BLaER1 (cell line): ENCODE measurements at regions not wholly inside any gene's neighbourhood (a gene's known extent, or its start where the extent isn't known, plus 50 kb on each side); places are given as distances from the start of the nearest gene placed in this dataset.
"Not testable (repeated sequence)": the region's sequence is repeated elsewhere in the genome, so short reads cannot be mapped to it uniquely, and the experiment has no call there.

Experiments
- H3K27ac ChIP-seq: shearing (Covaris generic); formaldehyde crosslinking; 2 replicates; pipeline ENCODE4 v1.8.1; 2022
- H3K27me3 ChIP-seq: shearing (Covaris generic); formaldehyde crosslinking; 2 replicates; pipeline ENCODE4 v1.8.1; 2022
- H3K36me3 ChIP-seq: shearing (Covaris generic); formaldehyde crosslinking; 2 replicates; pipeline ENCODE4 v1.8.1; 2022
- H3K4me1 ChIP-seq: shearing (Covaris generic); formaldehyde crosslinking; 2 replicates; pipeline ENCODE4 v1.8.1; 2022
- H3K4me2 ChIP-seq: shearing (Covaris generic); formaldehyde crosslinking; 2 replicates; pipeline ENCODE4 v1.8.1; 2022
- H3K4me3 ChIP-seq: shearing (Covaris generic); formaldehyde crosslinking; 2 replicates; pipeline ENCODE4 v1.8.1; 2022
- H3K9ac ChIP-seq: shearing (Covaris generic); formaldehyde crosslinking; 2 replicates; pipeline ENCODE4 v1.8.1; 2022
- H3K9me3 ChIP-seq: shearing (Covaris generic); formaldehyde crosslinking; 2 replicates; pipeline ENCODE4 v1.8.1; 2022
- H4K20me1 ChIP-seq: shearing (Covaris generic); formaldehyde crosslinking; 2 replicates; pipeline ENCODE4 v1.8.1; 2022
- Cebpa-rat ChIP-seq: shearing (Covaris generic); IDR thresholded peaks from 2 replicates; pipeline ENCODE4 v1.8.1; 2022

GRCh38 chr2:142741764-142742269 lies 135.6 kb upstream of the KYNU start:
- H3K4me1 ChIP-seq, result no peaks in the 10 kb centered on the region
- no peak overlapping the region for H3K4me2 ChIP-seq
- no peaks in the 10 kb centered on the region for H4K20me1 ChIP-seq
- no peaks in the 10 kb centered on the region for H3K9me3 ChIP-seq
- no peak overlapping the region for H3K4me3 ChIP-seq
- no peaks in the 10 kb centered on the region for H3K36me3 ChIP-seq
- H3K27me3 ChIP-seq, result no peaks in the 10 kb centered on the region
- TF ChIP-seq Cebpa-rat, result no peak
- no peak overlapping the region for H3K27ac ChIP-seq
- H3K9ac ChIP-seq, result no peak overlapping the region

DNA sequence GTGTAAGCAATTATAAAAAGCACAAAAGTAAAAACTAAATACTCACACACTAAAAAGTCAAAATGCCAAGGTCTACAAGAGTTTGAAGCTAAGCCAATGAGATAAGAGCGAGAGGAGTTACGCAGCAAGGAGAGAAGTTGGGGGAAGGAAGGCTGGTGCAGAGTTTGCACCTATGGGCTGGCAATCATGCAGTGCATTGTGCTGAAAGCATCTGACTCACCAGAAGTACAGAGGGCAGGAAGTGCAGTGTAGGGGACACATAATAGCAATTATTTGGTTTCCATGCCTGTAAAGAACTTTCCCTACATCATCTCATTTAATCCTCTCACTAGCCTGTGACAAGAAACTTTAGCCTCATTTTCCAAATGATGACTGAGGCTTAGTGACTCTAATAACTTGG lies 142.7 kb upstream of the KYNU start:
- no peak for TF ChIP-seq Cebpa-rat
- Histone ChIP-seq H3K4me3 (no peak overlapping the region), H3K27me3 (no peaks in the 10 kb centered on the region), H3K36me3 (no peaks in the 10 kb centered on the region), H3K4me1 (no peaks in the 10 kb centered on the region), H3K4me2 (no peak overlapping the region), H3K9me3 (no peaks in the 10 kb centered on the region), H3K27ac (no peak overlapping the region), H3K9ac (no peak overlapping the region), H4K20me1 (no peaks in the 10 kb centered on the region)

DNA sequence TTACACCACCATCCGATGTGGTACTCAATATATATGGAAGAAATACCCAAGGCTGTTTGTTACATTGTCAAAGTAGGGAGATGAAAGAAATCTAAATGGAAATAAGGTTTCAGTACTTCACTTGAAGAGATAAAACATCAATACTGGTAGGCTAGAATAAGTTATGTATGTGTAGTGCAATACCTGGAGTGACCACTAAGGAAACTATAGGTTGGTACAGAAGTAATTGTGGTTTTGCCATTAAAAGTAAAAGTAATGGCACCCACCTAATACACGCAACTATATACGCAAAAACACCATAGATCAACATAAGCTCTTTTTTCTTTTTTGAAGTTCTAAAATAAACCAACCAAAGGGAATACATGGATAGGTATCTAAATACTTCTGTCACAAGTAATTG lies 143.2 kb upstream of the KYNU start:
- Histone ChIP-seq H3K4me3 (no peak overlapping the region), H3K4me2 (no peak overlapping the region), H3K9ac (no peak overlapping the region), H3K27me3 (no peaks in the 10 kb centered on the region), H3K4me1 (no peaks in the 10 kb centered on the region), H3K36me3 (no peaks in the 10 kb centered on the region), H3K9me3 (no peaks in the 10 kb centered on the region), H3K27ac (no peak overlapping the region), H4K20me1 (no peaks in the 10 kb centered on the region)
- TF ChIP-seq Cebpa-rat, result no peak

- not testable (repeated sequence) for H3K36me3 ChIP-seq, H3K4me2 ChIP-seq, H3K27me3 ChIP-seq, H3K4me1 ChIP-seq, H4K20me1 ChIP-seq, H3K9me3 ChIP-seq, H3K4me3 ChIP-seq, H3K27ac ChIP-seq, H3K9ac ChIP-seq
Observed at GRCh38 chr2:142729814-142730213, 147.7 kb upstream of the KYNU start.

DNA sequence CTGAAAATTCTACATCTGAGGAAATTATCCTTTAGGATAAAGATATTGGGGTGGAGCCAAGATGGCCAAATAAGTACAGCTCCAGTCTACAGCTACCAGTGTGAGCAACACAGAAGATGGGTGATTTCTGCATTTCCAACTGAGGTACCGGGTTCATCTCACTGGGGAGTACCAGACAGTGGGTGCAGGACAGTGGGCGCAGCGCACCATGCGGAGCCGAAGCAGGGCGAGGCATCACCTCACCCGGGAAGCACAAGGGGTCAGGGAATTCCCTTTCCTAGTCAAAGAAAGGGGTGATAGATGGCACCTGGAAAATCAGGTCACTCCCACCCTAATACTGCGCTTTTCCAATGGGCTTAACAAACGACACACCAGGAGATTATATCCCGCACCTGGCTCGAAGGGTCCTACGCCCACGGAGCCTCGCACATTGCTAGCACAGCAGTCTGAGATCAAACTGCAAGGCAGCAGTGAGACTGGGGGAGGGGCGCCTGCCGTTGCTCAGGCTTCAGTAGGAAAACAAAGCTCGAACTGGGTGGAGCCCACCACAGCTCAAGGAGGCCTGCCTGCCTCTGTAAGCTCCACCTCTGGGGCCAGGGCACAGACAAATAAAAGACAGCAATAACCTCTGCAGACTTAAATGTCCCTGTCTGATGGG lies 149.5 kb upstream of the KYNU start:
- not testable (repeated sequence) for H3K4me3 ChIP-seq, H3K9me3 ChIP-seq, H3K4me1 ChIP-seq, H3K4me2 ChIP-seq, H3K9ac ChIP-seq, H3K36me3 ChIP-seq, H3K27ac ChIP-seq, H3K27me3 ChIP-seq, H4K20me1 ChIP-seq

DNA sequence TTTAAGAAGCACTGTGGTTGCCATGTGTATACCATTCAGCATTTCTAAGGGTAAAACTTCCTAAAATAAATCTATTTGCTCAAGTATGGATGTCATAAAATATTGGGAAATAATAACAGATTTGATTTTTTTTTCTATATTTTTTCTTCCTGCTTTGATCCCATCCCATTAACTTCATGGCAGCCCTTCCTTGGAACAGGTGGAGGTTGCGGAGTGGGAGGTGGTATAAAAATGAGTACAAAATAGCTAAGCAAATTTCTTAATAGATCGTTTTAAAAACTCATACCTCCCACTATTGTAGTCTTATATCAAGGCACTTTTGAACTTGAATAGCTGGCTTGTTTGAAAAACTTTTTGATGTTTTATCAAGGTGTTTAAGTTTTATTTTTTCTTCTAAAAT lies 152.1 kb upstream of the KYNU start:
- Histone ChIP-seq H3K9ac (no peak overlapping the region), H4K20me1 (no peaks in the 10 kb centered on the region), H3K4me3 (no peak overlapping the region), H3K4me1 (no peaks in the 10 kb centered on the region), H3K36me3 (no peaks in the 10 kb centered on the region), H3K27me3 (no peaks in the 10 kb centered on the region), H3K4me2 (no peak overlapping the region), H3K27ac (no peak overlapping the region), H3K9me3 (peaks cover 5% of the 10 kb centered on the region; the same call in 1 of the 2 replicates)
- TF ChIP-seq Cebpa-rat, result no peak

DNA sequence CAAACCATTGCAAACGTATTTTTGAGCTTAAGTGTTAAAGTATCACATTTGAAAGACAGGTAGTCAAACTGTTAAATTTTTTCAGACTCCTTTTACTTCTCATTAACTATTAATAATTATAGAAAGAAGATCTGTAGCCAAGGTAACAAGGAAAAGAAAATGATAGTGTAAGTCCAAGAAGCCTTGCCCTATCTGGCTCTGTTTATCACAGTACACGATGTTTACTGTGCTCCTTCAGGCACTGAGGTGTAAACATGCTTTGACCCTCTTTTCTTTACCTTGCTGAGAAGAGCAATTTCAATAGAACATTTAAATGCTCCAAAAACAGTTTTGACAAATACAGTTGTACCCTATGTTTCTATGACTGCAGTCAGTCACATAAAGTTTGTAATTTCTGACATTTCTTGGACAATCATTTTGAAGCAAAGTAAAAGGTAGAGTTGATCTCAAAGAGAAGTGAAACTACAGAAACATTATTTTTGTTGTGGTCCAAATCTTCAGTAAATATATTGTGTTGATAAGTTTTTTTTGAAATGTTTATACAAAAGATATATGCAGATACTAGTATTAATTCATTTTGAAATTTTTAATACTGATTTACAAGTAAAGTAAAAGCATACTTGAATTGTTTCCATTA lies 152.6 kb upstream of the KYNU start:
- H3K9me3 ChIP-seq, result peaks cover 5% of the 10 kb centered on the region; the same call in 1 of the 2 replicates
- no peak for TF ChIP-seq Cebpa-rat

DNA sequence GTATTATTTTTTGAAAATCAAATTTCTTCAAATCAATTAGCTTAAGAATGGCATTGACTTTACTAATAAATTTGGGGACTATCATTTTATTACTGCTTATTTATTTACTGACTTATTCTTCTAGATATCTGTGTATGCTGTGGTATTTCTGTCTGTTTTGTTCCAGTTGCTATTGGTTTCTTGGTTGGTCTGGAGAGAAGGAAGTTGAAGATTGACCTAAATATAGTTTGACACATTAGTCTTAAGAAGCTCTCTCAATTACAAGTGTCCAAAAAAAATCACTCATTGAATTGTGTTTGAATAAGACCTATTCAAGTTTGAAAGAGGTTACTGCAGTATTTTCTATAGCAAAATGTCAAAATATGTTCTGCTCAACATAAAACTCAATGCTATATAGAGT lies 153.3 kb upstream of the KYNU start:
- Histone ChIP-seq H4K20me1 (no peaks in the 10 kb centered on the region), H3K4me3 (no peak overlapping the region), H3K9me3 (peaks cover 5% of the 10 kb centered on the region; the same call in 1 of the 2 replicates), H3K27ac (no peak overlapping the region), H3K36me3 (no peaks in the 10 kb centered on the region), H3K4me2 (no peak overlapping the region), H3K4me1 (no peaks in the 10 kb centered on the region), H3K9ac (no peak overlapping the region), H3K27me3 (no peaks in the 10 kb centered on the region)
- TF ChIP-seq Cebpa-rat, result no peak

More for the DNA sequence above, 152.6 kb upstream of the KYNU start:
- Histone ChIP-seq H3K4me3 (no peak overlapping the region), H3K4me1 (no peaks in the 10 kb centered on the region), H3K9ac (no peak overlapping the region), H3K4me2 (no peak overlapping the region), H3K36me3 (no peaks in the 10 kb centered on the region), H4K20me1 (no peaks in the 10 kb centered on the region), H3K27me3 (no peaks in the 10 kb centered on the region), H3K27ac (no peak overlapping the region)

GRCh38 chr2:142723236-142723635 lies 154.2 kb upstream of the KYNU start:
- Histone ChIP-seq H3K27me3 (no peaks in the 10 kb centered on the region), H3K9ac (no peak overlapping the region), H3K4me1 (no peaks in the 10 kb centered on the region), H3K4me2 (no peak overlapping the region), H4K20me1 (no peaks in the 10 kb centered on the region), H3K36me3 (no peaks in the 10 kb centered on the region), H3K4me3 (no peak overlapping the region), H3K9me3 (peaks cover 5% of the 10 kb centered on the region; the same call in 1 of the 2 replicates), H3K27ac (no peak overlapping the region)
- no peak for TF ChIP-seq Cebpa-rat

DNA sequence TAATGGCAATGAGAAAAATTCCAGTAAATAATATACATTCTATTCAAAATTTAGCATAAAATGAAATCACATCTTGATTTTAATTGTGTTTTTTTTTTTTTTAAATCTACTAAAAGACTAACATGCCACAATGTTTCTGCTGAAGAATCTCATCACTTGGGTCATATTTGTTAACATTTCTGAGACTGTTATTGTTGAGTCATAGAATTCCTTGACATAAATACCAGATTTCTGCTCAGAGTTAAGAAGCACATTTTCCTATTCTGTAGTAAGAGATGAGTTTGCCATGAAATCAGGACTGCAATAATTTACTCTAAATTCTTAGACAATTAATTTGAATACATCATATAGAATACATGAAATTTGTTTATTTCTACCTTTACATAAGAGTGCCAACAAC lies 154.9 kb upstream of the KYNU start:
- no peaks in the 10 kb centered on the region for H3K27me3 ChIP-seq
- H3K4me2 ChIP-seq, result no peak overlapping the region
- TF ChIP-seq Cebpa-rat, result no peak

More for the DNA sequence above, 154.9 kb upstream of the KYNU start:
- Histone ChIP-seq H3K9ac (no peak overlapping the region), H3K4me3 (no peak overlapping the region), H4K20me1 (no peaks in the 10 kb centered on the region), H3K9me3 (no peaks in the 10 kb centered on the region), H3K4me1 (no peaks in the 10 kb centered on the region), H3K36me3 (no peaks in the 10 kb centered on the region), H3K27ac (no peak overlapping the region)
